ENCODE measurements at regions not wholly inside any gene's neighbourhood (a gene's known extent, or its start where the extent isn't known, plus 50 kb on each side); places are given as distances from the start of the nearest gene placed in this dataset.

DNA sequence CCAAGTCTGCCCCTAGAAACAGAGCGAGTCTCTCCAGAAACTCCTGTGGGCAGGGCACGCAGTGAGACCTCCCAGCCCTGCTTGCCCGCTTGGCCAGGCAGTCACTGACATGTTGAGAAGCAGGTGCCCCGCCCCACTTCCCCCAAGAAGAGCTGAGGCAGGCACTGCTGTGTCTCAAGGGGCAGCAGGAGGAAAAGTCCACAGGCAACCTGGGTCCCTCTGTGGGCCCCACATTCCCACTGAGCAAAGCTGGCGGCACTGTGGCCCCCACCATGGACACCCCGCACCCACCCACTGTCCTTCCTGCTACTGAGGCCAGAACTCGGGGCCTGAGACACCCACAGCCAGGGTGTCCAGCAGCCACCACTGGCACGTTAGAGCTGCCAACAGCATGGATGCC is 137.3 kb upstream of the NKX1-1 start:
- TF ChIP-seq, protein P1, sequence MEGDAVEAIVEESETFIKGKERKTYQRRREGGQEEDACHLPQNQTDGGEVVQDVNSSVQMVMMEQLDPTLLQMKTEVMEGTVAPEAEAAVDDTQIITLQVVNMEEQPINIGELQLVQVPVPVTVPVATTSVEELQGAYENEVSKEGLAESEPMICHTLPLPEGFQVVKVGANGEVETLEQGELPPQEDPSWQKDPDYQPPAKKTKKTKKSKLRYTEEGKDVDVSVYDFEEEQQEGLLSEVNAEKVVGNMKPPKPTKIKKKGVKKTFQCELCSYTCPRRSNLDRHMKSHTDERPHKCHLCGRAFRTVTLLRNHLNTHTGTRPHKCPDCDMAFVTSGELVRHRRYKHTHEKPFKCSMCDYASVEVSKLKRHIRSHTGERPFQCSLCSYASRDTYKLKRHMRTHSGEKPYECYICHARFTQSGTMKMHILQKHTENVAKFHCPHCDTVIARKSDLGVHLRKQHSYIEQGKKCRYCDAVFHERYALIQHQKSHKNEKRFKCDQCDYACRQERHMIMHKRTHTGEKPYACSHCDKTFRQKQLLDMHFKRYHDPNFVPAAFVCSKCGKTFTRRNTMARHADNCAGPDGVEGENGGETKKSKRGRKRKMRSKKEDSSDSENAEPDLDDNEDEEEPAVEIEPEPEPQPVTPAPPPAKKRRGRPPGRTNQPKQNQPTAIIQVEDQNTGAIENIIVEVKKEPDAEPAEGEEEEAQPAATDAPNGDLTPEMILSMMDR (IDR thresholded peaks at IDR 0.05) = no peak
- H3K9me3 Mint-ChIP-seq (ENCODE audit: unreplicated experiment) = no peaks in the 10 kb centered on the region
- no peak for DNase-seq (ENCODE audit: extremely low spot score, unreplicated experiment)
- no peaks in the 10 kb centered on the region for H3K27me3 Mint-ChIP-seq (ENCODE audit: unreplicated experiment)
- no peaks in the 10 kb centered on the region for H3K4me1 Mint-ChIP-seq (ENCODE audit: unreplicated experiment)
- no peaks in the 10 kb centered on the region for H3K36me3 Mint-ChIP-seq (ENCODE audit: unreplicated experiment)
- H3K27ac Mint-ChIP-seq (ENCODE audit: unreplicated experiment) = no peak overlapping the region
- H3K4me3 Mint-ChIP-seq (ENCODE audit: unreplicated experiment) = no peak overlapping the region

DNA sequence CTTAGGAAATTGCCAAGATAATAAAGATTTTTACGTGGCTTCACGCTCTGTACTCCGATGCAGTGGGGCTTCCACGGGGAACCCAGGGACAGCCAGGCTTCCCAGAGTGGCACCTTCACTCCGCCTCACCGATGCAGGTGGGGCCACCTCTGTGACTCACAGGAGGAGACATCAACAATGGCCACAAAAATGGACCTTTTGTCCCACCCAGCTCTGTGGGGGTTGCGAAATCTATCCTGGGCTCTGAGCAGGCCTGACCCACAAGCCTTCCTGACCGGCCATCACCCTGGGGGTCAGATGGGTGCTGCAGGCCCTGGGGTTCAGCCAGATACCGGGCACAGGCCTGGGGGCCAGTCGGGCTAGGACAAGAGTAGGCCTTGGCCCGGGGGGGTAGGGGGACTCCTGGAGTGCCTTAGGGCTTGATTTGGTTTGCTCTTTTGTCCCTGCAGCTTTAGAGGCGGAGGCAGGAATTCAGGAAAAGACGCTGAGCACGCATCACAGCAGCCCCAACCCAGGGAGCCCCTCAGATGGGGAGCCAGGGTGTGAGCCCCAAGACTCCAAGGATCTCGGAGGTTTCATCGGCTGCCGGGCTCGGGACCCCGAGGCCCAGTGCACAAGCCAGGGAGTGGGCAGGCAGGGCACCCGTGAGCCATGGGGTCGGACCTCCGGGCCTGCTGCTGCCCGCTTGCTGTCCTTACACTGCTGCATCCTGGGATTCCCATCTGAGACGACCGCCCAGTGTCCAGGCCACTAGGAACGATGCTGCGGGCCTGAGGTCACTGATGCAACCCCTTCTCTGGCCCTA is 136.5 kb upstream of the NKX1-1 start:
- Mint-ChIP-seq H3K36me3 (ENCODE audit: unreplicated experiment) (no peaks in the 10 kb centered on the region), H3K9me3 (ENCODE audit: unreplicated experiment) (no peaks in the 10 kb centered on the region), H3K27me3 (ENCODE audit: unreplicated experiment) (no peaks in the 10 kb centered on the region), H3K4me3 (ENCODE audit: unreplicated experiment) (no peak overlapping the region), H3K27ac (ENCODE audit: unreplicated experiment) (no peak overlapping the region), H3K4me1 (ENCODE audit: unreplicated experiment) (no peaks in the 10 kb centered on the region)
- DNase-seq (ENCODE audit: extremely low spot score, unreplicated experiment) = no peak
- TF ChIP-seq, protein P1 (IDR thresholded peaks at IDR 0.05) = no peak

DNA sequence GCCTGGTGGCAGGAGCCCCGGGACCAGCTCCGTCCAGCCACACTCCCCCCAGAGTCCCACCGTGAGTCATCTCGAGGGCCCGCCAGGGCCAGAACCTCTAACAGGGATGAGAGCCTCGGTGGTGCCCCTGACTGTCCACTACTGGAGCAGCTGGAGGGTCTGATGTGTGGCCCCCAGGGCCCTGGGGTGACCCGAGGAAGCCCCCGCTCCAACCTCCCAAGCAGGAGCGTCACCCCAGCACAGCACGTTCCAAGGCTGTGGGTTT is 135.9 kb upstream of the NKX1-1 start:
- no peaks in the 10 kb centered on the region for H3K9me3 Mint-ChIP-seq (ENCODE audit: unreplicated experiment)
- TF ChIP-seq, protein P1 (IDR thresholded peaks at IDR 0.05) = no peak
- no peak overlapping the region for H3K27ac Mint-ChIP-seq (ENCODE audit: unreplicated experiment)
- DNase-seq (ENCODE audit: extremely low spot score, unreplicated experiment) = no peak
- H3K4me1 Mint-ChIP-seq (ENCODE audit: unreplicated experiment) = no peaks in the 10 kb centered on the region
- no peaks in the 10 kb centered on the region for H3K27me3 Mint-ChIP-seq (ENCODE audit: unreplicated experiment)
- H3K36me3 Mint-ChIP-seq (ENCODE audit: unreplicated experiment) = no peaks in the 10 kb centered on the region
- no peak overlapping the region for H3K4me3 Mint-ChIP-seq (ENCODE audit: unreplicated experiment)

DNA sequence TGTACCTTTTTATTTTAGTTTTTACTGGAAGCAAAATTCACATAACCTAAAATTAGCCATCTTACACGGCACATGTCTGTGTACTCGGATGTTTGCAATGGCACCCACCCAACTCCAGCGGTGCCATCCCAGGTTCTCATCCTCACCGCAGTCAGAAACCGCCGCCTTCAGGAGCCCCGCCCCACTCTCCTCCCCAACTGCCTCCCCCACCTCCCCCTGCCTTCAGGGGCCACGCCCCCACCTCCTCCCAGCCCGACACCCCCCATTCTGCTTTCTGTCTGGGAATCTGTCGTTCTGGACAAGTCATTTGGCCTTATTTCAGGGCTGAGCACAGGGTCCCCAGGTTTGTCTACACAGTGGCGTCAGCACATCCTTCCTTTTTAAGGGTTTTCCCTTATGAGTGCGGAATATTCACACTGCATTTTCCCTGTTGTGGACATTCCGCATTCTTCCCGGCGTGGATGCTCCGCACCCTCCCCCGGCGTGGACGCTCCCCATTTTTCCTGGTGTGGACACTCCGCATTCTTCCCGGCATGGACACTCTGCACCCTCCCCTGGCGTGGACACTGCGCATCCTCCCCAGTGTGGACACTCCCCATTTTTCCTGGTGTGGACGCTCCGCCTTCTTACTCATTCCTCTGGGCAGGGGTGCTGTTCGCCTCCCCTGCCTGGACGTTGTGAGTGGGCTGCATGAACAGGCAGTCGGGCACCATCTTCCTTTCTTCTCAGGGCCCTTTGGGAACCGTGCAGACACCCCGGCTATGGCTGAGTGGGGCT is 135.4 kb upstream of the NKX1-1 start:
- Mint-ChIP-seq H3K9me3 (ENCODE audit: unreplicated experiment) (no peaks in the 10 kb centered on the region), H3K36me3 (ENCODE audit: unreplicated experiment) (no peaks in the 10 kb centered on the region), H3K4me3 (ENCODE audit: unreplicated experiment) (no peak overlapping the region), H3K4me1 (ENCODE audit: unreplicated experiment) (no peaks in the 10 kb centered on the region), H3K27ac (ENCODE audit: unreplicated experiment) (no peak overlapping the region), H3K27me3 (ENCODE audit: unreplicated experiment) (no peaks in the 10 kb centered on the region)
- TF ChIP-seq, protein P1 (IDR thresholded peaks at IDR 0.05) = no peak
- no peak for DNase-seq (ENCODE audit: extremely low spot score, unreplicated experiment)

DNA sequence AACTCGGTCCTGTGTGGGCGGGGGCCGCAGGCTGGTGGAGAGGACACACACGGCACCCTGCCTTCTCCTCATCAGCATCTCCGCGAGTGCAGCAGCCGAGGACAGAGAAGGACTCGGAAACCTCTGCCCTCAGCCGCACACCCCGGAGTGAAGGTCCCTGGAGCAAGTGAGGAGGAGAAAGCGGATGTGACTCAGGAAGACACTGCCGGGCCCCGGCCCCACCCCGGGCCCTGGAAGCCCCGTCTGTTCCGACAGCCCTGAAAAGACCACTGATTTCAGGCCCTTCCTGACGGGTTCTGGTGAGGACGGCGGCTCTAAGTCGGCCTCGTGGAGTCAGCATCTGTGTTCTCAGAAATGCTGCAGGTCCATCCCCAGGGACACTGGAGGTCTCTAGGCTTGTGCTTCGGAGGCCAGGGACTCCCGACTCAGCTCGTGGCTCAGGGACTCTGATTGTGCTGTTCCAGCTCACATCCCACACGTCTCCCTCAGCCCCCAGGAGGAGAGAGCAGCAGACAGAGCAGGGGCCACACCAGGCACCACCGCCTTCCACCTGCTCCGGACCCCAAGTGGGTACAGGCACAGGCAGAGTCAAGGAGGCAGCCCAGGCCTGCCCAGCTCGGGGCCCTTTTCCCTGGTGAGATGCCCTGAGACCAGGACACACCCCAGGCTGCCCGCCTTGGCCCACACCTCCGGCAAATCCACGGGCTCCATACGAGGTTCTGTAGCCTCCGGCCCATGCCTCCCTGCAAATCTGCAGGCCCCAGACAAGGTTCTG is 134.5 kb upstream of the NKX1-1 start:
- no peaks in the 10 kb centered on the region for H3K27me3 Mint-ChIP-seq (ENCODE audit: unreplicated experiment)
- no peaks in the 10 kb centered on the region for H3K36me3 Mint-ChIP-seq (ENCODE audit: unreplicated experiment)
- H3K27ac Mint-ChIP-seq (ENCODE audit: unreplicated experiment) = no peak overlapping the region
- H3K4me1 Mint-ChIP-seq (ENCODE audit: unreplicated experiment) = no peaks in the 10 kb centered on the region
- TF ChIP-seq, protein P1 (IDR thresholded peaks at IDR 0.05) = no peak
- DNase-seq (ENCODE audit: extremely low spot score, unreplicated experiment) = no peak
- H3K4me3 Mint-ChIP-seq (ENCODE audit: unreplicated experiment) = no peak overlapping the region
- no peaks in the 10 kb centered on the region for H3K9me3 Mint-ChIP-seq (ENCODE audit: unreplicated experiment)
